ENCODE measurements at regions not wholly inside any gene's neighbourhood (a gene's known extent, or its start where the extent isn't known, plus 50 kb on each side); places are given as distances from the start of the nearest gene placed in this dataset.

DNA sequence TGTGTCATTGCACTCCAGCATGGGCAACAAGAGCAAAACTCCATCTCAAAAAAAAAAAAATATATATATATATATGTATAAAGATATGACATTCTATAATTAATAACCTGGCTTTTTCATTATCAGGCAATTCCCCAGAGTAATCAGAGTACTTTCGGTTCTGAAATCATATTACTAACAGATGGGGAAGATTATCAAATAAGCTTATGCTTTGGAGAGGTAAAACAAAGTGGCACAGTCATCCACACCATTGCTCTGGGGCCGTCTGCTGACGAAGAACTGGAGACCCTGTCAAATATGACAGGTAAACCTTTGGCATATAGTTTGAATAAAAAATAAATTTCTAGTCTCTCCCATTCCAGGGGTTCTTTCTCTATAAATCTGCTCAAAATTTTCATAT is 58.5 kb upstream of the SH3GLB1 start:
- TF ChIP-seq, protein P1, sequence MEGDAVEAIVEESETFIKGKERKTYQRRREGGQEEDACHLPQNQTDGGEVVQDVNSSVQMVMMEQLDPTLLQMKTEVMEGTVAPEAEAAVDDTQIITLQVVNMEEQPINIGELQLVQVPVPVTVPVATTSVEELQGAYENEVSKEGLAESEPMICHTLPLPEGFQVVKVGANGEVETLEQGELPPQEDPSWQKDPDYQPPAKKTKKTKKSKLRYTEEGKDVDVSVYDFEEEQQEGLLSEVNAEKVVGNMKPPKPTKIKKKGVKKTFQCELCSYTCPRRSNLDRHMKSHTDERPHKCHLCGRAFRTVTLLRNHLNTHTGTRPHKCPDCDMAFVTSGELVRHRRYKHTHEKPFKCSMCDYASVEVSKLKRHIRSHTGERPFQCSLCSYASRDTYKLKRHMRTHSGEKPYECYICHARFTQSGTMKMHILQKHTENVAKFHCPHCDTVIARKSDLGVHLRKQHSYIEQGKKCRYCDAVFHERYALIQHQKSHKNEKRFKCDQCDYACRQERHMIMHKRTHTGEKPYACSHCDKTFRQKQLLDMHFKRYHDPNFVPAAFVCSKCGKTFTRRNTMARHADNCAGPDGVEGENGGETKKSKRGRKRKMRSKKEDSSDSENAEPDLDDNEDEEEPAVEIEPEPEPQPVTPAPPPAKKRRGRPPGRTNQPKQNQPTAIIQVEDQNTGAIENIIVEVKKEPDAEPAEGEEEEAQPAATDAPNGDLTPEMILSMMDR (conservative IDR thresholded peaks at IDR 0.05), result no peak
- no peak for TF ChIP-seq ZFX (IDR thresholded peaks at IDR 0.05)
